ENCODE measurements at regions not wholly inside any gene's neighbourhood (a gene's known extent, or its start where the extent isn't known, plus 50 kb on each side); places are given as distances from the start of the nearest gene placed in this dataset.

- TF ChIP-seq CTCF (conservative IDR thresholded peaks at IDR 0.05 in 1 of 2, IDR thresholded peaks at IDR 0.05 in 1 of 2; ENCODE audit: extremely low read depth in 1 of 2, insufficient read depth in 1 of 2, low read depth in 1 of 2, low read length in 2 of 2) (no peak), EZH2 (IDR thresholded peaks at IDR 0.05; ENCODE audit: borderline replicate concordance, low read length) (no peak)
Observed at GRCh38 chr13:53105890-53106289, 77.3 kb downstream of the OLFM4 start.
